Esophagus (tissue), 2 donors: ENCODE measurements at regions not wholly inside any gene's neighbourhood (a gene's known extent, or its start where the extent isn't known, plus 50 kb on each side); places are given as distances from the start of the nearest gene placed in this dataset.

Source experiments
- H3K27ac ChIP-seq, 2 donors: one replicate each; pipeline ENCODE4 v1.5.1; 2013; ENCODE audit warnings: low read depth in 2 of 2, mild to moderate bottlenecking in 2 of 2, inconsistent platforms in 1 of 2, low read length in 1 of 2, moderate library complexity in 1 of 2
- H3K27me3 ChIP-seq, 2 donors: one replicate each; pipeline ENCODE4 v1.6.1; 2013; ENCODE audit warnings: low read length in 2 of 2, control low read depth in 1 of 2, mild to moderate bottlenecking in 1 of 2; ENCODE audit not compliant: insufficient read depth in 2 of 2, control insufficient read depth in 1 of 2
- H3K36me3 ChIP-seq, 2 donors: one replicate each; pipeline ENCODE4 v1.6.1; 2013; ENCODE audit warnings: low read length in 1 of 2; ENCODE audit not compliant: control insufficient read depth in 2 of 2, insufficient read depth in 2 of 2
- H3K4me1 ChIP-seq, 2 donors: one replicate each; pipeline ENCODE4 v1.6.1; 2013; ENCODE audit warnings: low read length in 1 of 2; ENCODE audit not compliant: control insufficient read depth in 2 of 2, insufficient read depth in 2 of 2
- H3K4me3 ChIP-seq, 2 donors: one replicate each; pipeline ENCODE4 v1.5.1; 2013; ENCODE audit warnings: low read length in 2 of 2, mild to moderate bottlenecking in 2 of 2, low read depth in 1 of 2, moderate library complexity in 1 of 2
- H3K9me3 ChIP-seq, 2 donors: one replicate each; pipeline ENCODE4 v1.6.1; 2013; ENCODE audit warnings: mild to moderate bottlenecking in 2 of 2, low read depth in 1 of 2, low read length in 1 of 2, moderate library complexity in 1 of 2; ENCODE audit not compliant: control insufficient read depth in 2 of 2, insufficient read depth in 1 of 2
- WGBS, 2 donors: extraction: QIAGEN DNeasy Blood & Tissue Kit; methylation state at CpG; one replicate each; pipeline ENCODE4 v1.1.7; 2013; 5-methylcytosine and 5-hydroxymethylcytosine counted together
- donor health status: healthy with polysubstance abuse.
- donor health status: Bipolar disorder and iron deficiency.

GRCh38 chr7:81112731-81113130 is 193.9 kb upstream of the SEMA3C start:
- Histone ChIP-seq H3K36me3 (no peaks in the 10 kb centered on the region), H3K27ac (no peak overlapping the region), H3K9me3 (no peaks in the 10 kb centered on the region), H3K27me3 (no peaks in the 10 kb centered on the region), H3K4me3 (no peak overlapping the region), H3K4me1 (no peaks in the 10 kb centered on the region)
- WGBS, 2 donors, result 89 to 100% methylated on average over 1 of the region's 1 CpG

- Histone ChIP-seq H3K4me1 (no peaks in the 10 kb centered on the region), H3K27me3 (no peaks in the 10 kb centered on the region), H3K4me3 (no peak overlapping the region), H3K27ac (no peak overlapping the region), H3K9me3 (no peaks in the 10 kb centered on the region), H3K36me3 (no peaks in the 10 kb centered on the region)
- 52 to 53% methylated on average over 11 of the region's 11 CpGs for WGBS, 2 donors
Observed at GRCh38 chr7:81111781-81112540, 193.1 kb upstream of the SEMA3C start.

GRCh38 chr7:81111358-81111757 is 192.5 kb upstream of the SEMA3C start:
- no peaks in the 10 kb centered on the region for H3K9me3 ChIP-seq
- H3K27ac ChIP-seq, result no peak overlapping the region

GRCh38 chr7:81110673-81111072 is 191.8 kb upstream of the SEMA3C start:
- Histone ChIP-seq H3K4me3 (no peak overlapping the region), H3K27me3 (no peaks in the 10 kb centered on the region), H3K36me3 (no peaks in the 10 kb centered on the region), H3K27ac (no peak overlapping the region), H3K4me1 (no peaks in the 10 kb centered on the region), H3K9me3 (no peaks in the 10 kb centered on the region)
- 82 to 87% methylated on average over 2 of the region's 2 CpGs for WGBS, 2 donors

More at GRCh38 chr7:81111358-81111757, 192.5 kb upstream of the SEMA3C start:
- WGBS, 2 donors, result 65 to 80% methylated on average over 1 of the region's 1 CpG
- Histone ChIP-seq H3K4me1 (no peaks in the 10 kb centered on the region), H3K27me3 (no peaks in the 10 kb centered on the region), H3K36me3 (no peaks in the 10 kb centered on the region), H3K4me3 (no peak overlapping the region)

GRCh38 chr7:81098213-81098612 is 179.4 kb upstream of the SEMA3C start:
- H3K4me3 ChIP-seq, result no peak overlapping the region
- H3K4me1 ChIP-seq, result no peaks in the 10 kb centered on the region
- no peaks in the 10 kb centered on the region for H3K9me3 ChIP-seq
- WGBS, 2 donors, result 72 to 73% methylated on average over 3 of the region's 3 CpGs
- H3K27ac ChIP-seq, result no peak overlapping the region
- H3K36me3 ChIP-seq, result no peaks in the 10 kb centered on the region
- no peaks in the 10 kb centered on the region for H3K27me3 ChIP-seq

GRCh38 chr7:81094952-81095351 is 176.1 kb upstream of the SEMA3C start:
- Histone ChIP-seq H3K4me1 (no peaks in the 10 kb centered on the region), H3K4me3 (no peak overlapping the region), H3K27me3 (no peaks in the 10 kb centered on the region), H3K27ac (no peak overlapping the region), H3K9me3 (no peaks in the 10 kb centered on the region), H3K36me3 (no peaks in the 10 kb centered on the region)
- WGBS, 2 donors, result 81 to 86% methylated on average over 3 of the region's 3 CpGs

GRCh38 chr7:81081616-81082015 is 162.8 kb upstream of the SEMA3C start:
- Histone ChIP-seq H3K27ac (no peak overlapping the region), H3K36me3 (no peaks in the 10 kb centered on the region), H3K27me3 (no peaks in the 10 kb centered on the region), H3K4me1 (no peaks in the 10 kb centered on the region), H3K9me3 (no peaks in the 10 kb centered on the region), H3K4me3 (no peak overlapping the region)

- 76 to 79% methylated on average over 1 of the region's 1 CpG for WGBS, 2 donors
- no peak overlapping the region for H3K4me3 ChIP-seq
- no peaks in the 10 kb centered on the region for H3K4me1 ChIP-seq
- H3K9me3 ChIP-seq, result no peaks in the 10 kb centered on the region
- H3K36me3 ChIP-seq, result no peaks in the 10 kb centered on the region
- H3K27me3 ChIP-seq, result no peaks in the 10 kb centered on the region
- no peak overlapping the region for H3K27ac ChIP-seq
Observed at GRCh38 chr7:81080553-81080952, 161.7 kb upstream of the SEMA3C start.

- Histone ChIP-seq H3K36me3 (no peaks in the 10 kb centered on the region), H3K27me3 (no peaks in the 10 kb centered on the region), H3K4me3 (no peak overlapping the region), H3K27ac (no peak overlapping the region), H3K9me3 (no peaks in the 10 kb centered on the region), H3K4me1 (no peaks in the 10 kb centered on the region)
- WGBS, 2 donors, result 65 to 85% methylated on average over 1 of the region's 1 CpG
Observed at GRCh38 chr7:81079746-81080145, 160.9 kb upstream of the SEMA3C start.

GRCh38 chr7:81075150-81075549 is 156.3 kb upstream of the SEMA3C start:
- H3K9me3 ChIP-seq, result no peaks in the 10 kb centered on the region
- H3K27ac ChIP-seq, result no peak overlapping the region
- no peaks in the 10 kb centered on the region for H3K36me3 ChIP-seq
- no peaks in the 10 kb centered on the region for H3K27me3 ChIP-seq
- 48 to 65% methylated on average over 2 of the region's 2 CpGs for WGBS, 2 donors
- H3K4me1 ChIP-seq, result no peaks in the 10 kb centered on the region
- H3K4me3 ChIP-seq, result no peak overlapping the region
